A549 (cell line): ENCODE measurements at regions not wholly inside any gene's neighbourhood (a gene's known extent, or its start where the extent isn't known, plus 50 kb on each side); places are given as distances from the start of the nearest gene placed in this dataset.

ENCODE experiments used
- BCL3 ChIP-seq: fragments of >200 bp; sonication (Bioruptor Twin); formaldehyde crosslinking; IDR thresholded peaks from 3 replicates; pipeline ENCODE4 v1.6.1; 2016
- ESRRA ChIP-seq: fragments of 150-350 bp; IDR thresholded peaks from 2 replicates; pipeline ENCODE4 v1.6.1; 2014; ENCODE audit warnings: mild to moderate bottlenecking, low read length, borderline replicate concordance
- HDAC2 ChIP-seq: fragments of 200-600 bp; sonication (generic); IDR thresholded peaks from 2 replicates; pipeline ENCODE4 v1.6.1; 2016
- JUN ChIP-seq, 2 experiments: fragments of >200 bp; sonication (Bioruptor Twin); formaldehyde crosslinking; IDR thresholded peaks; 2 replicates in 1 of 2; 3 replicates in 1 of 2; pipeline ENCODE4 v1.6.1; 2016 to 2017
- POLR2AphosphoS2 ChIP-seq: conservative IDR thresholded peaks from 2 replicates; pipeline ENCODE4 v1.6.1; 2012; ENCODE audit warnings: low read length, improper control_type of control experiment, inconsistent platforms
- RAD21 ChIP-seq, 2 experiments: fragments of >200 bp in 1 of 2; sonication (Bioruptor Twin) in 1 of 2; formaldehyde crosslinking in 1 of 2; IDR thresholded peaks in 1 of 2; conservative IDR thresholded peaks in 1 of 2; 2 replicates in 1 of 2; 3 replicates in 1 of 2; pipeline ENCODE4 v1.6.1; 2012 to 2018; ENCODE audit warnings: inconsistent platforms in 1 of 2
- TP53 ChIP-seq: fragments of 250-450 bp; sonication (Bioruptor Pico); IDR thresholded peaks from 2 replicates; pipeline ENCODE4 v1.5.0; 2021; ENCODE audit warnings: mild to moderate bottlenecking, moderate library complexity
- ZC3H11A ChIP-seq: fragments of 450-650 bp; IDR thresholded peaks from 2 replicates; pipeline ENCODE4 v1.6.1; 2014; ENCODE audit warnings: antibody characterized with exemption, mild to moderate bottlenecking
- TF ChIP-seq, protein P1 (sequence below): IDR thresholded peaks from 2 replicates; pipeline ENCODE4 v1.6.1; 2012
- TF ChIP-seq, protein P2 (sequence below): fragments of >200 bp; sonication (Bioruptor Twin); formaldehyde crosslinking; IDR thresholded peaks from 3 replicates; pipeline ENCODE4 v1.5.1; 2016
- TF ChIP-seq, protein P3 (sequence below): fragments of 200-600 bp; sonication (generic); IDR thresholded peaks from 2 replicates; pipeline ENCODE4 v1.6.1; 2016; ENCODE audit warnings: antibody characterized with exemption, mild to moderate bottlenecking, moderate library complexity

DNA sequence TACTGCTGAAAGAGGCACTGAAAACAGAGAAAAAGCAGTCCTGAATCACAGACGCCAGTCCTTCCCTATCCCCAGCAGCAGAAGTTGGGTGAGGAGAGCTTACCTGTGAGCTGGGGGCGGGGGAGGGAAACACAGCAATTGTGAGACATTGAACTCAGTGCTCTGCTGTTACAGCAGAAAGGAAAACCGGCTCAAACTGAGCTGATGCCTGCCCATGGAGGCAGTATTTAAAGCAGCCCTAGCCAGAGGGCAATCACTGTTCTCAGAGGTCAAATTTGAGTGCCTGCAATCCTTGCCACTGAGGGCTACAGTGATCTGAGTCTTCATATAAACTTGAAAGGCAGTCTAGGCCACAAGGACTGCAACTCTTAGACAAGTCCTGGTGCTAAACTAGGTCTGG is 220.7 kb downstream of the GRXCR1 start:
- TF ChIP-seq JUN (IDR thresholded peaks at IDR 0.05), result no peak
- TF ChIP-seq, protein P1, sequence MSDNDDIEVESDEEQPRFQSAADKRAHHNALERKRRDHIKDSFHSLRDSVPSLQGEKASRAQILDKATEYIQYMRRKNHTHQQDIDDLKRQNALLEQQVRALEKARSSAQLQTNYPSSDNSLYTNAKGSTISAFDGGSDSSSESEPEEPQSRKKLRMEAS, result no peak
- TF ChIP-seq HDAC2, result no peak
- TF ChIP-seq, protein P2, sequence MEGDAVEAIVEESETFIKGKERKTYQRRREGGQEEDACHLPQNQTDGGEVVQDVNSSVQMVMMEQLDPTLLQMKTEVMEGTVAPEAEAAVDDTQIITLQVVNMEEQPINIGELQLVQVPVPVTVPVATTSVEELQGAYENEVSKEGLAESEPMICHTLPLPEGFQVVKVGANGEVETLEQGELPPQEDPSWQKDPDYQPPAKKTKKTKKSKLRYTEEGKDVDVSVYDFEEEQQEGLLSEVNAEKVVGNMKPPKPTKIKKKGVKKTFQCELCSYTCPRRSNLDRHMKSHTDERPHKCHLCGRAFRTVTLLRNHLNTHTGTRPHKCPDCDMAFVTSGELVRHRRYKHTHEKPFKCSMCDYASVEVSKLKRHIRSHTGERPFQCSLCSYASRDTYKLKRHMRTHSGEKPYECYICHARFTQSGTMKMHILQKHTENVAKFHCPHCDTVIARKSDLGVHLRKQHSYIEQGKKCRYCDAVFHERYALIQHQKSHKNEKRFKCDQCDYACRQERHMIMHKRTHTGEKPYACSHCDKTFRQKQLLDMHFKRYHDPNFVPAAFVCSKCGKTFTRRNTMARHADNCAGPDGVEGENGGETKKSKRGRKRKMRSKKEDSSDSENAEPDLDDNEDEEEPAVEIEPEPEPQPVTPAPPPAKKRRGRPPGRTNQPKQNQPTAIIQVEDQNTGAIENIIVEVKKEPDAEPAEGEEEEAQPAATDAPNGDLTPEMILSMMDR, result no peak
- TF ChIP-seq ESRRA, result no peak
- TF ChIP-seq, protein P3, sequence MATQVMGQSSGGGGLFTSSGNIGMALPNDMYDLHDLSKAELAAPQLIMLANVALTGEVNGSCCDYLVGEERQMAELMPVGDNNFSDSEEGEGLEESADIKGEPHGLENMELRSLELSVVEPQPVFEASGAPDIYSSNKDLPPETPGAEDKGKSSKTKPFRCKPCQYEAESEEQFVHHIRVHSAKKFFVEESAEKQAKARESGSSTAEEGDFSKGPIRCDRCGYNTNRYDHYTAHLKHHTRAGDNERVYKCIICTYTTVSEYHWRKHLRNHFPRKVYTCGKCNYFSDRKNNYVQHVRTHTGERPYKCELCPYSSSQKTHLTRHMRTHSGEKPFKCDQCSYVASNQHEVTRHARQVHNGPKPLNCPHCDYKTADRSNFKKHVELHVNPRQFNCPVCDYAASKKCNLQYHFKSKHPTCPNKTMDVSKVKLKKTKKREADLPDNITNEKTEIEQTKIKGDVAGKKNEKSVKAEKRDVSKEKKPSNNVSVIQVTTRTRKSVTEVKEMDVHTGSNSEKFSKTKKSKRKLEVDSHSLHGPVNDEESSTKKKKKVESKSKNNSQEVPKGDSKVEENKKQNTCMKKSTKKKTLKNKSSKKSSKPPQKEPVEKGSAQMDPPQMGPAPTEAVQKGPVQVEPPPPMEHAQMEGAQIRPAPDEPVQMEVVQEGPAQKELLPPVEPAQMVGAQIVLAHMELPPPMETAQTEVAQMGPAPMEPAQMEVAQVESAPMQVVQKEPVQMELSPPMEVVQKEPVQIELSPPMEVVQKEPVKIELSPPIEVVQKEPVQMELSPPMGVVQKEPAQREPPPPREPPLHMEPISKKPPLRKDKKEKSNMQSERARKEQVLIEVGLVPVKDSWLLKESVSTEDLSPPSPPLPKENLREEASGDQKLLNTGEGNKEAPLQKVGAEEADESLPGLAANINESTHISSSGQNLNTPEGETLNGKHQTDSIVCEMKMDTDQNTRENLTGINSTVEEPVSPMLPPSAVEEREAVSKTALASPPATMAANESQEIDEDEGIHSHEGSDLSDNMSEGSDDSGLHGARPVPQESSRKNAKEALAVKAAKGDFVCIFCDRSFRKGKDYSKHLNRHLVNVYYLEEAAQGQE, result no peak
- no peak for TF ChIP-seq TP53 (CRISPR knock-in tag)
- TF ChIP-seq BCL3, result no peak
- no peak for TF ChIP-seq POLR2AphosphoS2
- no peak for TF ChIP-seq ZC3H11A
- TF ChIP-seq RAD21 (conservative IDR thresholded peaks at IDR 0.05 in 1 of 2, IDR thresholded peaks at IDR 0.05 in 1 of 2), result no peak
